ENCODE measurements at regions not wholly inside any gene's neighbourhood (a gene's known extent, or its start where the extent isn't known, plus 50 kb on each side); places are given as distances from the start of the nearest gene placed in this dataset.

DNA sequence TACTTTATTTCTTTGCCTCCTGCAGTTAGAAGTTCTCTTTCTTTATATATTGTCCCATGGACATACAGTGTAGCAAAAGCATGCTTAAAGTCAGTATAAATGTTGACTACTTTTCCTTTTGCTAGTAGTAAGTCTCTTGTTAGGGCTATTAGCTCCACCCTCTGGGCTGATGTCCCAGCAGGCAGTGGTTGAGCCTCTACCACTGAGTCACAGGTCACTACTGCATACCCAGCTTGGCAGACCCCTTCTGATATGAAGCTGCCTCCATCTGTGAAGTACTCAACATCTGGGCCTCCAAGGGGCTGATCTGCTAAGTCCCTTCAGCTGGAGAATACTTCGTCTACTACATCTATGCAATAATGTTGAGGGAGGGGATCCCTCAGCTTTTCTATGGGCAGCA lies 61.0 kb upstream of the SLC35G4 start:
- TF ChIP-seq POLR2A (IDR thresholded peaks at IDR 0.05), result no peak
- TF ChIP-seq, protein P1, sequence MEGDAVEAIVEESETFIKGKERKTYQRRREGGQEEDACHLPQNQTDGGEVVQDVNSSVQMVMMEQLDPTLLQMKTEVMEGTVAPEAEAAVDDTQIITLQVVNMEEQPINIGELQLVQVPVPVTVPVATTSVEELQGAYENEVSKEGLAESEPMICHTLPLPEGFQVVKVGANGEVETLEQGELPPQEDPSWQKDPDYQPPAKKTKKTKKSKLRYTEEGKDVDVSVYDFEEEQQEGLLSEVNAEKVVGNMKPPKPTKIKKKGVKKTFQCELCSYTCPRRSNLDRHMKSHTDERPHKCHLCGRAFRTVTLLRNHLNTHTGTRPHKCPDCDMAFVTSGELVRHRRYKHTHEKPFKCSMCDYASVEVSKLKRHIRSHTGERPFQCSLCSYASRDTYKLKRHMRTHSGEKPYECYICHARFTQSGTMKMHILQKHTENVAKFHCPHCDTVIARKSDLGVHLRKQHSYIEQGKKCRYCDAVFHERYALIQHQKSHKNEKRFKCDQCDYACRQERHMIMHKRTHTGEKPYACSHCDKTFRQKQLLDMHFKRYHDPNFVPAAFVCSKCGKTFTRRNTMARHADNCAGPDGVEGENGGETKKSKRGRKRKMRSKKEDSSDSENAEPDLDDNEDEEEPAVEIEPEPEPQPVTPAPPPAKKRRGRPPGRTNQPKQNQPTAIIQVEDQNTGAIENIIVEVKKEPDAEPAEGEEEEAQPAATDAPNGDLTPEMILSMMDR (IDR thresholded peaks at IDR 0.05), result no peak

Measured in Peyer's patch (tissue), 4 donors.